ENCODE measurements at regions not wholly inside any gene's neighbourhood (a gene's known extent, or its start where the extent isn't known, plus 50 kb on each side); places are given as distances from the start of the nearest gene placed in this dataset.

- no peaks in the 10 kb centered on the region for H3K9me3 ChIP-seq
- no peak for DNase-seq
- no peaks in the 10 kb centered on the region for H3K4me1 ChIP-seq
- H3K36me3 ChIP-seq, result no peaks in the 10 kb centered on the region
- no peak overlapping the region for H3K4me3 ChIP-seq (ENCODE audit: low read depth, low read length)
- no peaks in the 10 kb centered on the region for H3K27me3 ChIP-seq
- no peak for TF ChIP-seq CTCF (IDR thresholded peaks at IDR 0.05; ENCODE audit: low read depth, low read length)
These were observed 88.5 kb upstream of the DAB1 start for GRCh38 chr1:57512386-57512785.

GRCh38 chr1:57506941-57507340 is 83.1 kb upstream of the DAB1 start:
- Histone ChIP-seq H3K4me3 (ENCODE audit: low read depth, low read length) (no peak overlapping the region), H3K4me1 (no peaks in the 10 kb centered on the region), H3K27me3 (no peaks in the 10 kb centered on the region), H3K36me3 (no peaks in the 10 kb centered on the region), H3K9me3 (no peaks in the 10 kb centered on the region)
- no peak for TF ChIP-seq CTCF (IDR thresholded peaks at IDR 0.05; ENCODE audit: low read depth, low read length)
- no peak for DNase-seq

- TF ChIP-seq CTCF (IDR thresholded peaks at IDR 0.05; ENCODE audit: low read depth, low read length), result no peak
- Histone ChIP-seq H3K4me3 (ENCODE audit: low read depth, low read length) (no peak overlapping the region), H3K9me3 (no peaks in the 10 kb centered on the region), H3K27me3 (no peaks in the 10 kb centered on the region), H3K36me3 (no peaks in the 10 kb centered on the region), H3K4me1 (no peaks in the 10 kb centered on the region)
- DNase-seq, result no peak
These were observed 79.5 kb upstream of the DAB1 start for GRCh38 chr1:57503337-57503736.

- no peak for TF ChIP-seq CTCF (IDR thresholded peaks at IDR 0.05; ENCODE audit: low read depth, low read length)
- DNase-seq, result no peak
- H3K4me1 ChIP-seq, result no peaks in the 10 kb centered on the region
These were observed 76.4 kb upstream of the DAB1 start for GRCh38 chr1:57500136-57500830.

GRCh38 chr1:57494530-57495079 is 70.7 kb upstream of the DAB1 start:
- no peaks in the 10 kb centered on the region for H3K4me1 ChIP-seq
- H3K36me3 ChIP-seq, result no peaks in the 10 kb centered on the region
- no peaks in the 10 kb centered on the region for H3K27me3 ChIP-seq
- DNase-seq, result no peak
- H3K4me3 ChIP-seq (ENCODE audit: low read depth, low read length), result no peak overlapping the region
- no peaks in the 10 kb centered on the region for H3K9me3 ChIP-seq
- TF ChIP-seq CTCF (IDR thresholded peaks at IDR 0.05; ENCODE audit: low read depth, low read length), result no peak

More at GRCh38 chr1:57500136-57500830, 76.4 kb upstream of the DAB1 start:
- H3K27me3 ChIP-seq, result no peaks in the 10 kb centered on the region
- no peaks in the 10 kb centered on the region for H3K36me3 ChIP-seq
- no peak overlapping the region for H3K4me3 ChIP-seq (ENCODE audit: low read depth, low read length)
- H3K9me3 ChIP-seq, result no peaks in the 10 kb centered on the region

- no peaks in the 10 kb centered on the region for H3K9me3 ChIP-seq
- H3K27me3 ChIP-seq, result no peaks in the 10 kb centered on the region
- no peak for TF ChIP-seq CTCF (IDR thresholded peaks at IDR 0.05; ENCODE audit: low read depth, low read length)
- H3K4me3 ChIP-seq (ENCODE audit: low read depth, low read length), result no peak overlapping the region
- no peaks in the 10 kb centered on the region for H3K4me1 ChIP-seq
- H3K36me3 ChIP-seq, result no peaks in the 10 kb centered on the region
- DNase-seq, result no peak
These were observed 68.8 kb upstream of the DAB1 start for GRCh38 chr1:57492586-57493226.
